Aorta (tissue), 5 donors: ENCODE measurements at regions not wholly inside any gene's neighbourhood (a gene's known extent, or its start where the extent isn't known, plus 50 kb on each side); places are given as distances from the start of the nearest gene placed in this dataset.
A peak's percentile ranks its signal among the peaks of the same experiment; 100 is the strongest.

Source experiments
- ATAC-seq: fragments of 200-7000 bp; cut with Tn5 transposase; one replicate; pipeline ENCODE4 v1.9.1; 2022; ENCODE audit warnings: moderate library complexity; ENCODE audit not compliant: low FRiP score
- DNase-seq, 2 donors: peaks; one replicate each; pipeline ENCODE4 v3.0.0-alpha.2; 2020
- H3K27ac ChIP-seq, 2 donors: one replicate each; pipeline ENCODE4 v1.5.1; 2013; ENCODE audit warnings: low read length in 2 of 2, mild to moderate bottlenecking in 2 of 2, moderate library complexity in 2 of 2, control low read depth in 1 of 2, inconsistent platforms in 1 of 2, low read depth in 1 of 2
- H3K27me3 ChIP-seq, 2 donors: one replicate each; pipeline ENCODE4 v1.6.1; 2013; ENCODE audit warnings: control low read depth in 1 of 2, low read length in 1 of 2, mild to moderate bottlenecking in 1 of 2, moderate library complexity in 1 of 2; ENCODE audit not compliant: insufficient read depth in 2 of 2, control insufficient read depth in 1 of 2
- H3K36me3 ChIP-seq, 2 donors: one replicate each; pipeline ENCODE4 v1.6.1; 2013; ENCODE audit warnings: control low read depth in 1 of 2, low read length in 1 of 2, mild to moderate bottlenecking in 1 of 2; ENCODE audit not compliant: insufficient read depth in 2 of 2, control insufficient read depth in 1 of 2
- H3K4me1 ChIP-seq, 2 donors: one replicate each; pipeline ENCODE4 v1.6.1; 2013; ENCODE audit warnings: low read length in 2 of 2, control low read depth in 1 of 2, mild to moderate bottlenecking in 1 of 2, moderate library complexity in 1 of 2; ENCODE audit not compliant: insufficient read depth in 2 of 2, control insufficient read depth in 1 of 2
- H3K4me3 ChIP-seq, 2 donors: one replicate each; pipeline ENCODE4 v1.5.1; 2013; ENCODE audit warnings: low read length in 2 of 2, control low read depth in 1 of 2, mild to moderate bottlenecking in 1 of 2
- H3K9me3 ChIP-seq: one replicate; pipeline ENCODE4 v1.6.1; 2013; ENCODE audit warnings: mild to moderate bottlenecking, low read length; ENCODE audit not compliant: control insufficient read depth
- WGBS, 2 donors: extraction: QIAGEN DNeasy Blood & Tissue Kit; methylation state at CpG; one replicate each; pipeline ENCODE4 v1.1.7; 2013; 5-methylcytosine and 5-hydroxymethylcytosine counted together
- intact Hi-C, 2 donors: fragments of 100-400 bp; cut with DNase I; formaldehyde crosslinking; loops; one replicate each; pipeline versions ENCODE4 v1.14.2 to v1.15.0; 2022
- donor health status: healthy with polysubstance abuse.
- donor health status: Bipolar disorder and iron deficiency.
- donor health status: DM: no; HTN: no; CAD: no.
- donor health status: DM: no; HTN: no; CAD: no.
- donor health status: DM: yes; HTN: yes; CAD: no.

DNA sequence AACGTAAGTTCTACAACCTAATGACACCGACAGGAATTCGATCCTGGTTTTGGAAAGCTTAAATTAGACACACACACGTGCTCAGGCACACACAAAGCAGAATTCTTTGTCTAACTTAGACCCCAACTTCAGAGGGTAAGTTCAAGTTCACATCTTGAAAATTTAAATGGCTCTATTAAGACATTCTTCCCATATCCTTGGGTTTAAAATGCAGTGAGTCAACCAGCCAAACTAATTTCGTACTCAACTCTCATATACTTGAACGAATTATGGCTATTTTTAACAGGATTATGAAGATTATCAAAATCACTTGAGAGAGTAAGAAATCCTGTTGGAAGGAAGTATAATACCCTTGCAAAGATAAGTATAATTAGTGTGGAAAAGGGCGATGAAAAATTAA, 53.2 kb upstream of the ARL4C start:
- 72 to 75% methylated on average over 7 of the region's 7 CpGs for WGBS, 2 donors
- DNase-seq: no peak
- Histone ChIP-seq H3K27ac (no peak overlapping the region), H3K27me3 (no peaks in the 10 kb centered on the region), H3K9me3 (no peaks in the 10 kb centered on the region), H3K4me1 (no peaks in the 10 kb centered on the region), H3K4me3 (no peak overlapping the region), H3K36me3 (no peaks in the 10 kb centered on the region)
- no peak for ATAC-seq
- intact Hi-C loops: loop anchor here (2.0 to 5.0 kb wide), 2 partner anchors 565 to 567 kb away; no protein-coding TSS in a partner anchor

DNA sequence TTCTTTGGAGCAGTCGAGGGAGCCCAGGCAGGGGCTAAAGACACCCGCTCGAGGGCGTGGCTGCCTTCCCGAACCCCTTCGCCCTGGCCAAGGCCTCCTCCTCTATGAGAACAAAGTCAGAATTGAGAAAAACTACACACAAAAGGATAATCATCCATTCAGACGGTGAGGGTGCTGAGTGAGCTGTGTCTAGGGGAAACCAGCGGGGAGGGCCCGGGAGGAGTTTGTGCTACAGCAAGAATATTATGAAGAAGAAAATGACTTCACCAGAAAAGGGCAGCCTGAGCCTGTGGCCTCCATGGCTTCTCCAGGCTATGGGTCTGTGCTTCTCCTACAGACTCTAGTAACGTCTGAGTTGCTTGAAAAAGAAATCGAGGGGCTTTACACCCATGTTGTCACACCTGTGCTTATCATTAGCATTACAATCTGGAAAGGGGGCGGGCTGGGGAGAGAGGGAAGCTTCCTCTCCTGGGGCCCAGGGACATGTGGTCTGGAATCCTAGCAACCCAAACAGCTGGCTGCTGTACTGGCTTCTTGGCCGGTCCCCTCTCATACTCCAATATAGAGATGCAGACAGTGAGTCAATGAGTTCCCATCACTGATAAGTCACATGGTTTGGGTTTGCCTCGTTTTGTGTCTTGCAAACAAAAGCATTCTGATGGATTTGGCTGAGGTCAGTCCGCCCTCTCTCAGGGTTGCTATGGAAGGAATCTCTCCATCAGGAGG, 52.0 kb upstream of the ARL4C start:
- H3K4me3 ChIP-seq: no peak overlapping the region
- H3K36me3 ChIP-seq: no peaks in the 10 kb centered on the region
- no peaks in the 10 kb centered on the region for H3K9me3 ChIP-seq
- no peak overlapping the region for H3K27ac ChIP-seq
- WGBS, 2 donors: 70 to 71% methylated on average over 15 of the region's 15 CpGs
- ATAC-seq (peak; percentile 56), DNase-seq (peak in 1 of 2 donors; percentile 57)
- no peaks in the 10 kb centered on the region for H3K27me3 ChIP-seq
- H3K4me1 ChIP-seq: no peaks in the 10 kb centered on the region
- intact Hi-C loops: loop anchor here in 1 of 2 donors (5.0 kb wide), 1 partner anchor 412 kb away; no protein-coding TSS in a partner anchor

DNA sequence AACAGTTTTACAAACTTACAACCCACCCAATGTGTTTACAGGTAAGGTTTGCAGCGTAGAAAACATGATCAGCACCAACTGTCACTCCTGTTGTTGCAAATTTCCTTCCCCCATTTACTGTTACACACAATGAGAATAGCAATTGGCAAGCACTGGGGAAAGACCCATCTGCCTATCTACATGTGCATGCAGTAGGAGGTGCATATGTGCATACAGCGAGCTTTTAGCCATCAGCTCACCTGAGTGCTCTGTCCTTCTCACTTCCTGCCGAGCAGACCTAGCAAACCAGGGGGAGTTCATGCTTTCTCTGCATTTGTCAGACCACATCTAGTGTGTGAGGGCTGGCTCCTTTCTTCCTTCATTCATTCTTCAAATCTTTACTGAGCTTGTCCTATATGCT, 49.9 kb upstream of the ARL4C start:
- ATAC-seq (no peak), DNase-seq (no peak)
- Histone ChIP-seq H3K27me3 (no peaks in the 10 kb centered on the region), H3K36me3 (no peaks in the 10 kb centered on the region), H3K27ac (no peak overlapping the region), H3K4me1 (no peaks in the 10 kb centered on the region), H3K9me3 (no peaks in the 10 kb centered on the region), H3K4me3 (no peak overlapping the region)
- intact Hi-C loops: loop anchor here in 1 of 2 donors (5.0 kb wide), 1 partner anchor 409 kb away; no protein-coding TSS in a partner anchor
- WGBS, 2 donors: 87 to 88% methylated on average over 3 of the region's 3 CpGs
